NB4 (cell line): ENCODE measurements at regions not wholly inside any gene's neighbourhood (a gene's known extent, or its start where the extent isn't known, plus 50 kb on each side); places are given as distances from the start of the nearest gene placed in this dataset.

Experiments
- POLR2A ChIP-seq: IDR thresholded peaks from 2 replicates; pipeline ENCODE4 v1.6.1; 2011; ENCODE audit warnings: mild to moderate bottlenecking; ENCODE audit not compliant: insufficient read length; ENCODE audit errors: extremely low read depth
- TF ChIP-seq, protein P1 (sequence below): IDR thresholded peaks from one replicate; pipeline ENCODE4 v1.5.1; 2012; ENCODE audit warnings: low read depth, low read length
- TF ChIP-seq, protein P2 (sequence below): IDR thresholded peaks from 2 replicates; pipeline ENCODE4 v1.6.1; 2011; ENCODE audit warnings: low read depth, low read length

DNA sequence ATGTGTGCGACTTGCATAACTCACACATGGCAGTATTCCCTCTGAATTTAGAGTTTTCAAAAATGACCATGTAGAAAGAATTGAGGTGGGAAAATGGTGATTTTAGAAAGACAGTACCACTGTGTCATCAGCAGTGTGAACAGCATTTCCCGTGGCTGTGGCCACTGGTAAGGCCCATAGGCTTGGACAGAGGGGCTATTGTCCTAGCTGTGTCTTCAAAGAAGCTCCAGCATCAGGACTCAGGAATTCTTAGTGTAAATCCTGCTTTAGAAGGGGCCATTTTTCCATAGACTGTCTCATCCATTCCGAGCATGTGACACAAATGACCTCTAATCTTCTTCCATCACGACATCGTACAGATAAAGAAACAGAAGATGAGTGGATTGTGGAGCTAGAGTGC, 119.3 kb upstream of the BACE2 start:
- TF ChIP-seq, protein P1, sequence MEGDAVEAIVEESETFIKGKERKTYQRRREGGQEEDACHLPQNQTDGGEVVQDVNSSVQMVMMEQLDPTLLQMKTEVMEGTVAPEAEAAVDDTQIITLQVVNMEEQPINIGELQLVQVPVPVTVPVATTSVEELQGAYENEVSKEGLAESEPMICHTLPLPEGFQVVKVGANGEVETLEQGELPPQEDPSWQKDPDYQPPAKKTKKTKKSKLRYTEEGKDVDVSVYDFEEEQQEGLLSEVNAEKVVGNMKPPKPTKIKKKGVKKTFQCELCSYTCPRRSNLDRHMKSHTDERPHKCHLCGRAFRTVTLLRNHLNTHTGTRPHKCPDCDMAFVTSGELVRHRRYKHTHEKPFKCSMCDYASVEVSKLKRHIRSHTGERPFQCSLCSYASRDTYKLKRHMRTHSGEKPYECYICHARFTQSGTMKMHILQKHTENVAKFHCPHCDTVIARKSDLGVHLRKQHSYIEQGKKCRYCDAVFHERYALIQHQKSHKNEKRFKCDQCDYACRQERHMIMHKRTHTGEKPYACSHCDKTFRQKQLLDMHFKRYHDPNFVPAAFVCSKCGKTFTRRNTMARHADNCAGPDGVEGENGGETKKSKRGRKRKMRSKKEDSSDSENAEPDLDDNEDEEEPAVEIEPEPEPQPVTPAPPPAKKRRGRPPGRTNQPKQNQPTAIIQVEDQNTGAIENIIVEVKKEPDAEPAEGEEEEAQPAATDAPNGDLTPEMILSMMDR, result no peak
- no peak for TF ChIP-seq POLR2A
- TF ChIP-seq, protein P2, sequence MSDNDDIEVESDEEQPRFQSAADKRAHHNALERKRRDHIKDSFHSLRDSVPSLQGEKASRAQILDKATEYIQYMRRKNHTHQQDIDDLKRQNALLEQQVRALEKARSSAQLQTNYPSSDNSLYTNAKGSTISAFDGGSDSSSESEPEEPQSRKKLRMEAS, result no peak
